Body of pancreas (tissue), 4 donors: ENCODE measurements at regions not wholly inside any gene's neighbourhood (a gene's known extent, or its start where the extent isn't known, plus 50 kb on each side); places are given as distances from the start of the nearest gene placed in this dataset.

Experiments used
- ATAC-seq: fragments of 150-250 bp; one replicate; pipeline ENCODE4 v1.9.1; 2016
- DNase-seq, 4 donors: peaks; one replicate each; pipeline ENCODE4 v3.0.0-alpha.2; 2019
- H3K27ac ChIP-seq, 4 donors: fragments of 200-600 bp; sonication (generic); 1 replicate in 3 of 4; 2 replicates in 1 of 4; pipeline versions ENCODE4 v1.5.1 to v1.6.1; 2016 to 2019; ENCODE audit warnings: mild to moderate bottlenecking in 1 of 4, mixed read lengths in 1 of 4, moderate library complexity in 1 of 4
- H3K27me3 ChIP-seq, 2 donors: fragments of 200-600 bp; sonication (generic); one replicate each; pipeline ENCODE4 v1.6.0; 2016; ENCODE audit warnings: mild to moderate bottlenecking in 1 of 2
- H3K36me3 ChIP-seq, 2 donors: fragments of 200-600 bp; sonication (generic); replicated peaks in 1 of 2; 2 replicates each; pipeline ENCODE4 v1.5.1; 2016; ENCODE audit warnings: low read depth in 2 of 2; ENCODE audit not compliant: insufficient read depth in 1 of 2
- H3K4me1 ChIP-seq: fragments of 200-600 bp; sonication (generic); one replicate; pipeline ENCODE4 v1.6.0; 2016
- H3K4me3 ChIP-seq, 2 donors: fragments of 200-600 bp; sonication (generic); 1 replicate in 1 of 2; 2 replicates in 1 of 2; pipeline ENCODE4 v1.5.1; 2016 to 2019
- H3K9me3 ChIP-seq, 3 donors: fragments of 200-600 bp; sonication (generic); 1 replicate in 2 of 3; 2 replicates in 1 of 3; pipeline ENCODE4 v1.5.1; 2016
- POLR2A ChIP-seq, 3 donors: fragments of 450-650 bp; IDR thresholded peaks; one replicate each; pipeline ENCODE4 v1.6.1; 2016; ENCODE audit warnings: antibody characterized with exemption in 3 of 3, mild to moderate bottlenecking in 2 of 3
- WGBS, 2 donors: methylation state at CpG; one replicate each; pipeline ENCODE4 v1.1.5; 2017; 5-methylcytosine and 5-hydroxymethylcytosine counted together
- intact Hi-C: fragments of 100-400 bp; cut with DNase I; formaldehyde crosslinking; loops from one replicate; pipeline ENCODE4 v1.15.1; 2023
- TF ChIP-seq, protein P1 (sequence below), 7 experiments: fragments of 450-650 bp in 4 of 7; fragments of 200-600 bp in 3 of 7; sonication (generic) in 3 of 7; IDR thresholded peaks; one replicate each; pipeline ENCODE4 v1.5.1; 2016 to 2019; ENCODE audit warnings: antibody characterized with exemption in 7 of 7

DNA sequence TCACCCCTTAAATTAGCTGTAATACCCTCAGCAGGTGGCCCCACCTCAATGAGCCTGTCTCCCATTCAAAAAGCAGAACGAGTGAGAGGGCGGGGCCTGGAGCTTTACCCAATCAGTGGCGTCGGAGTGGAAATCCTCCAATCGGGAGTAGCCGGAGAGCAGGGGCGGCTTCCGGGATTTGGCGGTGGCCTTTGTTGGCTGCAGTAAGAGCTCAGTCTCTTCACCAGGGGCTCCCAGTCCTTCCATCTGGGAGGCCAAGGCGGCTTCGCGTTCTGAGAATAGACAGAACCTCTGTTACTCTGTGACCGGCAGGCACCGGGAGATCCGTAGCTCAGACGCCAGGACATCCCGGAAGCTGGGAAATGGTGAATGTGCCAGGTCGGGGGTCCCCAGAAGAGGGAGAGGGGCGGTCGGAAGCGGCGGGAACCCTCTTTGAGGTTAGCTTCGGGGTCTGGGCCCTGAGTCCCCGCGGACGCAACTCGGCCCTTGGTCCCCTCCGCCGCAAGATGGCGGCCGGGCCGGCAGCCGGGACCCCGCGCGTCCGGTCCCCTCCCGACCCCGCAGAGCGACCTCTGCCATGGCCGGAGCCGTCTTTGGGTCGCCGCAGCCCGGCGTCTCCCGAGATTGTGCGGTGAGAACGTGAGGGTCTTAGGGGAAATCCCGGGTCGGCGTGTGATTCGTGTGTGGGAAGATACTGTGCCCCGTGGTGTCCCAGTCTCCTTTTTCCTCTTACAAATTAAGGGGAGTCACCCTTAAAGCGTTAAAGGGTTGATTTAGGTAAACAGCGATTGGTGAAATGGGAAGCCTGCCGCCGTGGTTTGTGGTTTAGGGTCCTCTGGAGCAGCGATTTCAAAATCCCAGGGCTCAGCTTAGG, 160.3 kb upstream of the ZNF267 start:
- Histone ChIP-seq H3K27ac (peak overlapping the region; percentile 85 to 97 (median 93)), H3K36me3 (peaks cover 0 to 1% of the 10 kb centered on the region in 2 donors), H3K27me3 (no peaks in the 10 kb centered on the region), H3K4me1 (peaks cover 35% of the 10 kb centered on the region), H3K4me3 (peak overlapping the region; percentile 87 to 97), H3K9me3 (no peaks in the 10 kb centered on the region)
- intact Hi-C loops: no loop called here
- WGBS, 2 donors: 0 to 1% methylated on average over 39 to 57 of the region's 59 CpGs
- TF ChIP-seq, protein P1, sequence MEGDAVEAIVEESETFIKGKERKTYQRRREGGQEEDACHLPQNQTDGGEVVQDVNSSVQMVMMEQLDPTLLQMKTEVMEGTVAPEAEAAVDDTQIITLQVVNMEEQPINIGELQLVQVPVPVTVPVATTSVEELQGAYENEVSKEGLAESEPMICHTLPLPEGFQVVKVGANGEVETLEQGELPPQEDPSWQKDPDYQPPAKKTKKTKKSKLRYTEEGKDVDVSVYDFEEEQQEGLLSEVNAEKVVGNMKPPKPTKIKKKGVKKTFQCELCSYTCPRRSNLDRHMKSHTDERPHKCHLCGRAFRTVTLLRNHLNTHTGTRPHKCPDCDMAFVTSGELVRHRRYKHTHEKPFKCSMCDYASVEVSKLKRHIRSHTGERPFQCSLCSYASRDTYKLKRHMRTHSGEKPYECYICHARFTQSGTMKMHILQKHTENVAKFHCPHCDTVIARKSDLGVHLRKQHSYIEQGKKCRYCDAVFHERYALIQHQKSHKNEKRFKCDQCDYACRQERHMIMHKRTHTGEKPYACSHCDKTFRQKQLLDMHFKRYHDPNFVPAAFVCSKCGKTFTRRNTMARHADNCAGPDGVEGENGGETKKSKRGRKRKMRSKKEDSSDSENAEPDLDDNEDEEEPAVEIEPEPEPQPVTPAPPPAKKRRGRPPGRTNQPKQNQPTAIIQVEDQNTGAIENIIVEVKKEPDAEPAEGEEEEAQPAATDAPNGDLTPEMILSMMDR (IDR thresholded peaks at IDR 0.05): no peak
- TF ChIP-seq POLR2A (IDR thresholded peaks at IDR 0.05): peak; percentile 70 to 96 (median 94)
- peak; percentile 93 for ATAC-seq
- DNase-seq: peak; percentile 94 to 95 (median 94)

DNA sequence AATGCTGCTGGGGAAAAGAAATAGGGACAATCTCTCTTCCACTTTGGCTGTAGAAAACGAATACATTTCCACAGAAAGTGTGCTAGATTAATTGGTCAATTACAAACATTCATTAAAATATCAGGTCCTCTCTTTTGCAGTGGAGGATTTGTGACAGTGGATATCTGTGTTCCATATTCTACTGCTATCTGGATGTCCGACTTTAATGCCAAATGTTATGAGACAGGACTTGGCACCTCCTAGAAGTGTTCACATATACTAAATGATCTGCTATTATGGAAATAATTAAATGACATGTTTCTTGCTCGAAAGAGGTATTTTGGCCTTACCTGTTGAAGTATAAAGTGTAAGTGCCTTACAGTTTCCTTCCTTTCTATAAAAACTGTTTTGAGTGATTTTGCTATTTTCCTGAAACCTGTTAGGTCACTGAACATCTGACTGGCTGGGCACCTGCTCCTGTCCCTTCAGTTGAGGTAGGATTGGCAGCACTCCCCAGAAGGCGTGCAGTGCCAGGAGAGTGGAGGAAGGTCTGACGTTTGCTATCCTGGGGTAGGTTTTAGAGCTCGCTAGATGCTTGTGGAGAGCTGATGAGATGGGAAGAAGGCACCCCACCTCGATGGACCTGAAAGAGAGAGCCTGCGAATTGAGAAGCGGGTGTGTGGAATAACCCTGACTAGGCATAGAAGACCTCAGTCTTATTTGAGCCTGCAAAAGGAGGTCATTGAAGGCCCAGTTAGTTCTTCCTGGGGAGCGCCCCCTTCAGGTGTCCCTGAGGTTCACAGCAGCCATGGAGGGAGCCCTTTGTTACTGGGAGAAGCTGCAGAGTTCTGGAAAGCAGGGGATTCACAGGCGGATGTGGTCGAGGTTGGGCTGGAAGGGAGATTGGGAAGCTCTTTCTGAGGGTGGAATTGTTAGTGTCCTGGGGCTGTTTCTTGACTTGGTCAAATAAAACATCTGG, 159.4 kb upstream of the ZNF267 start:
- ATAC-seq (no peak), DNase-seq (peak in 3 of 4 donors; percentile 43 to 57 (median 47))
- WGBS, 2 donors: 42 to 43% methylated on average over 12 of the region's 12 CpGs
- Histone ChIP-seq H3K4me3 (peak overlapping the region; percentile 87 to 97), H3K27me3 (no peaks in the 10 kb centered on the region), H3K9me3 (no peaks in the 10 kb centered on the region), H3K36me3 (no peaks in the 10 kb centered on the region), H3K4me1 (peaks cover 35% of the 10 kb centered on the region), H3K27ac (peak overlapping the region; percentile 85 to 97 (median 93))
- TF ChIP-seq POLR2A (IDR thresholded peaks at IDR 0.05): no peak
- TF ChIP-seq, protein P1 (IDR thresholded peaks at IDR 0.05): no peak
- intact Hi-C loops: no loop called here

DNA sequence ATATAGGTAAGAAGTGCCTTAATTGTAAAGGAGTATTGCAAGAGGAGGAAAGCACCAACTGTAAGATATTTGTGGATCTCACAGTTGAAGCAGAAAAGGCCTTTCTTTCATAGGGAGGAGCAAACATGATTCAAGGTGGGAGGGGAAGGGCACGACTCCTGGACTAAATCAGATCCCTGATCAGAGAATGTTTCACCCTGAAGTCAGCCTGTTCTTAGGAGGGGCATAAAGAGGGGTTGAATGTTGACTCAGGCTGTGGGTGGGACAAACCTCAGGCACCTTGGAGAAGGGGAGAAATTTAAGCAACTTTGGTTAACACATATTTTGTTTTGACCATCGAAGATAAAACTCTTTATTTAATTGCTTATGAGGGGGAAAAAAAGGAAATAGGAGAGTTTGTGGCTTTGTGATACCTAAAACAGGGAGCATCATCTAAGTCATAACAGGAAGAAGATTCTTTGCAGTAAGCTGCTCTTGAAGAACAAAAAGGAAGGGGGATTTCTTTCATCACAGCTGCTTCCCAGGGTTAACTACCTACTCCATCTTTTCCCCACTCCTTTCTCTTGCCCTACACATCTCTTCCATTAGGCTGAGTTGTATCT, 158.6 kb upstream of the ZNF267 start:
- intact Hi-C loops: no loop called here
- WGBS, 2 donors: 71 to 77% methylated on average over 2 of the region's 2 CpGs

DNA sequence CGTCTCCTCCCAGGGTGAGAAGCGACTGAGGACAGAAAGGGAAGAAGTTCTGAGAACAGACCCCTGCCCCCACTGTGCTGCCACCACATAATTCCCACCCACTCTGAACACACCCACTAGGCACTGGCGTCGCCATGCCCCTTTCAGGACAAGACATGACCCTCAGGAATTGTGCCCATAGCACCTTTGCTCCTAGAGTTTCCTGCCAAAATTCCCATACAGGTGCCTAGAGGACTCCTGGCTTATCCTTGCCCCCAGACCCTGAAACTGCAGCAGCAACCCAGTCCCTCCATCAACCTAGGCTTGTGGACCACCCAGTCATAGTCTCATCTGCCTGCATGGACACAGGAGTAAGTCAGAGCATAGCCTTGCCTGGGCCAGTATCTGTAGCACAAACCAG, 157.7 kb upstream of the ZNF267 start:
- no peak overlapping the region for H3K27ac ChIP-seq
- H3K9me3 ChIP-seq: no peaks in the 10 kb centered on the region
- no peak for TF ChIP-seq POLR2A (IDR thresholded peaks at IDR 0.05)
- TF ChIP-seq, protein P1 (IDR thresholded peaks at IDR 0.05): no peak
- ATAC-seq: no peak
- intact Hi-C loops: no loop called here
- H3K36me3 ChIP-seq: no peaks in the 10 kb centered on the region
- WGBS, 2 donors: 95 to 98% methylated on average over 4 of the region's 4 CpGs
- no peak for DNase-seq
- H3K4me3 ChIP-seq: no peak overlapping the region
- H3K27me3 ChIP-seq: no peaks in the 10 kb centered on the region
- H3K4me1 ChIP-seq: peaks cover 35% of the 10 kb centered on the region

More for the DNA sequence above, 158.6 kb upstream of the ZNF267 start:
- Histone ChIP-seq H3K36me3 (no peaks in the 10 kb centered on the region), H3K9me3 (no peaks in the 10 kb centered on the region), H3K4me3 (no peak overlapping the region), H3K27ac (no peak overlapping the region), H3K4me1 (peaks cover 35% of the 10 kb centered on the region), H3K27me3 (no peaks in the 10 kb centered on the region)
- ATAC-seq: no peak
- TF ChIP-seq, protein P1 (IDR thresholded peaks at IDR 0.05): no peak
- no peak for TF ChIP-seq POLR2A (IDR thresholded peaks at IDR 0.05)
- no peak for DNase-seq
